Hepatocyte (in vitro differentiated cells): ENCODE measurements at regions not wholly inside any gene's neighbourhood (a gene's known extent, or its start where the extent isn't known, plus 50 kb on each side); places are given as distances from the start of the nearest gene placed in this dataset.

ENCODE experiments used
- DNase-seq: peaks from one replicate; pipeline ENCODE4 v3.0.0-alpha.2; 2016; ENCODE audit warnings: low spot score
- H2AFZ ChIP-seq: fragments of 200-600 bp; sonication (generic); 2 replicates; pipeline ENCODE4 v1.6.0; 2016; ENCODE audit warnings: antibody characterized with exemption, mild to moderate bottlenecking
- H3K27ac ChIP-seq: fragments of 200-600 bp; sonication (generic); 2 replicates; pipeline ENCODE4 v1.5.1; 2016; ENCODE audit warnings: mild to moderate bottlenecking
- H3K27me3 ChIP-seq: fragments of 200-600 bp; sonication (generic); 2 replicates; pipeline ENCODE4 v1.6.1; 2016
- H3K36me3 ChIP-seq: fragments of 200-600 bp; sonication (generic); replicated peaks from 2 replicates; pipeline ENCODE4 v1.5.1; 2016; ENCODE audit warnings: low read depth; ENCODE audit not compliant: insufficient read depth
- H3K4me1 ChIP-seq: fragments of 200-600 bp; sonication (generic); 2 replicates; pipeline ENCODE4 v1.5.1; 2016; ENCODE audit warnings: mild to moderate bottlenecking, moderate library complexity; ENCODE audit not compliant: insufficient read depth
- H3K4me2 ChIP-seq: fragments of 200-600 bp; sonication (generic); 2 replicates; pipeline ENCODE4 v1.6.0; 2016
- H3K4me3 ChIP-seq: fragments of 200-600 bp; sonication (generic); 2 replicates; pipeline ENCODE4 v1.5.1; 2016; ENCODE audit warnings: mild to moderate bottlenecking
- H3K79me2 ChIP-seq: fragments of 200-600 bp; sonication (generic); 2 replicates; pipeline ENCODE4 v1.6.0; 2017; ENCODE audit warnings: mild to moderate bottlenecking
- H3K9me2 ChIP-seq: fragments of 200-600 bp; sonication (generic); replicated peaks from 2 replicates; pipeline ENCODE4 v1.6.0; 2017; ENCODE audit warnings: mild to moderate bottlenecking; ENCODE audit not compliant: insufficient read depth
- H3K9me3 ChIP-seq: fragments of 200-600 bp; sonication (generic); 2 replicates; pipeline ENCODE4 v1.5.1; 2016; ENCODE audit warnings: low read depth, mild to moderate bottlenecking
- H4K20me1 ChIP-seq: fragments of 200-600 bp; sonication (generic); 2 replicates; pipeline ENCODE4 v1.6.0; 2016; ENCODE audit warnings: mild to moderate bottlenecking; ENCODE audit not compliant: insufficient read depth, poor library complexity, severe bottlenecking
- CTCF ChIP-seq: fragments of 200-600 bp; sonication (generic); IDR thresholded peaks from 2 replicates; pipeline ENCODE4 v1.5.1; 2016; ENCODE audit warnings: antibody characterized with exemption, mild to moderate bottlenecking; ENCODE audit not compliant: poor library complexity
- EZH2 ChIP-seq: fragments of 200-600 bp; sonication (generic); IDR thresholded peaks from 2 replicates; pipeline ENCODE4 v1.6.1; 2016; ENCODE audit warnings: antibody characterized with exemption, mild to moderate bottlenecking, borderline replicate concordance
- EZH2phosphoT487 ChIP-seq: fragments of 200-600 bp; sonication (generic); IDR thresholded peaks from one replicate; pipeline ENCODE4 v1.6.1; 2018; ENCODE audit warnings: antibody characterized with exemption, mild to moderate bottlenecking, low read depth, moderate library complexity; ENCODE audit not compliant: unreplicated experiment, severe bottlenecking
- WGBS: methylation state at CpG from one replicate; pipeline ENCODE4 v1.1.6; 2016; ENCODE audit warnings: low lambda C conversion rate; ENCODE audit errors: missing lambda C conversion rate; 5-methylcytosine and 5-hydroxymethylcytosine counted together

GRCh38 chr16:17641990-17642389, 171.2 kb upstream of the XYLT1 start:
- H3K36me3 ChIP-seq = no peaks in the 10 kb centered on the region
- no peaks in the 10 kb centered on the region for H3K4me1 ChIP-seq
- H3K4me3 ChIP-seq = no peak overlapping the region
- H3K79me2 ChIP-seq = no peaks in the 10 kb centered on the region
- 79% methylated on average over 2 of the region's 2 CpGs for WGBS
- no peak overlapping the region for H2AFZ ChIP-seq
- no peak for DNase-seq
- no peak overlapping the region for H3K4me2 ChIP-seq
- H3K27ac ChIP-seq = no peak overlapping the region
- H3K9me3 ChIP-seq = no peaks in the 10 kb centered on the region
- TF ChIP-seq EZH2 = no peak
- no peak for TF ChIP-seq EZH2phosphoT487
- no peak for TF ChIP-seq CTCF
- no peaks in the 10 kb centered on the region for H3K9me2 ChIP-seq
- no peaks in the 10 kb centered on the region for H3K27me3 ChIP-seq
- no peaks in the 10 kb centered on the region for H4K20me1 ChIP-seq

DNA sequence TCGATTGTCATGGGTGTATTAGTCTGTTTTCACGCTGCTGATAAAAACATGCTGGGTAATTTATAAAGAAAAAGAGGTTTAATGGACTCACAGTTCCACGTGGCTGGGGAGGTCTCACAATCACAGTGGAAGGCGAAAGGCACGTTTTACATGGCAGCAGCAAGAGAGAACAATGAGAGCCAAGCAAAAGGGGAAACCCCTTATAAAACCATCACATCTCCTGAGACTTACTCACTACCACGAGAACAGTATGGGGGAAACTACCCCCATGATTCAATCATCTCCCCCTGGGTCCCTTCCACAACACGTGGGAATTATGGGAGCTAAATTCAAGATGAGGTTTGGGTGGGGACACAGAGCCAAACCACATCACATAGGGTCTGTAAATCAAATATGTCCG, 167.4 kb upstream of the XYLT1 start:
- Histone ChIP-seq H3K9me3 (no peaks in the 10 kb centered on the region), H3K36me3 (no peaks in the 10 kb centered on the region), H3K9me2 (no peaks in the 10 kb centered on the region), H3K4me2 (no peak overlapping the region), H3K4me1 (no peaks in the 10 kb centered on the region), H3K79me2 (no peaks in the 10 kb centered on the region), H3K27ac (no peak overlapping the region), H2AFZ (no peak overlapping the region), H4K20me1 (no peaks in the 10 kb centered on the region), H3K4me3 (no peak overlapping the region), H3K27me3 (no peaks in the 10 kb centered on the region)
- DNase-seq = no peak
- TF ChIP-seq EZH2phosphoT487 = no peak
- TF ChIP-seq EZH2 = no peak
- no peak for TF ChIP-seq CTCF
- 70% methylated on average over 8 of the region's 8 CpGs for WGBS

- Histone ChIP-seq H3K27ac (no peak overlapping the region), H3K9me2 (no peaks in the 10 kb centered on the region), H3K27me3 (no peaks in the 10 kb centered on the region), H4K20me1 (no peaks in the 10 kb centered on the region), H3K4me2 (no peak overlapping the region), H2AFZ (no peak overlapping the region), H3K79me2 (no peaks in the 10 kb centered on the region), H3K4me1 (no peaks in the 10 kb centered on the region), H3K36me3 (no peaks in the 10 kb centered on the region), H3K9me3 (no peaks in the 10 kb centered on the region), H3K4me3 (no peak overlapping the region)
- no peak for DNase-seq
- TF ChIP-seq CTCF = no peak
- no peak for TF ChIP-seq EZH2
- 84% methylated on average over 6 of the region's 6 CpGs for WGBS
Measured at GRCh38 chr16:17635183-17635582, 164.4 kb upstream of the XYLT1 start.
